ENCODE measurements at regions not wholly inside any gene's neighbourhood (a gene's known extent, or its start where the extent isn't known, plus 50 kb on each side); places are given as distances from the start of the nearest gene placed in this dataset.
"Not testable (repeated sequence)": the region's sequence is repeated elsewhere in the genome, so short reads cannot be mapped to it uniquely, and the experiment has no call there.

DNA sequence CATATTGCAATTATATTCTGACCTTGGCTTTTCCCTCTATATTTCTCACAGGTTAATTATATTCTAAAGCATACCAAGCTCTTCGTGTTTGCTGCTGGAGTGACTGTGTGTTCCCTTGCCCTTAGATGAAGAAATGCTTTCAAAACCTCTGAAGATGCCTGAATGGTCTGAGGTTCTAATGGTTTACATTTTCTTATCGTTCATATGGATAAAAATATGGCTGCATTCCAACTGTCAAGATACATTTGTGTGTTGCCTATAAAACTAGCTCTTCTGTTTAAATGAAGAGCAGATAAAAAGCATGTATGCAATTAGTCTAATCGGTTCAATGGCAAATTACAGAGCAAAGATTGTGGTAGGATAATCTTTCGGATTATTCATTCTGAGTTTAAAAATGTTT lies 68.4 kb upstream of the ANKRD10 start:
- Histone ChIP-seq H3K4me1 (no peaks in the 10 kb centered on the region), H3K36me3 (no peaks in the 10 kb centered on the region), H3K9me3 (no peaks in the 10 kb centered on the region), H3K4me3 (no peak overlapping the region), H3K27ac (no peak overlapping the region), H3K27me3 (peaks cover 11% of the 10 kb centered on the region)
- 35 to 49% methylated on average over 4 of the region's 4 CpGs for WGBS, 2 donors (ENCODE audit: low coverage in 1 of 2)
- TF ChIP-seq POLR2AphosphoS5 (IDR thresholded peaks at IDR 0.05): no peak
- no peak for TF ChIP-seq POLR2A (IDR thresholded peaks at IDR 0.05)
- no peak for TF ChIP-seq CTCF (IDR thresholded peaks at IDR 0.05)
- TF ChIP-seq EP300 (IDR thresholded peaks at IDR 0.05): no peak
- no peak for ATAC-seq

- TF ChIP-seq POLR2A (IDR thresholded peaks at IDR 0.05): no peak
- no peak for TF ChIP-seq POLR2AphosphoS5 (IDR thresholded peaks at IDR 0.05)
- TF ChIP-seq EP300 (IDR thresholded peaks at IDR 0.05): no peak
- TF ChIP-seq CTCF (IDR thresholded peaks at IDR 0.05): no peak
- H3K9me3 ChIP-seq: no peaks in the 10 kb centered on the region
- H3K27ac ChIP-seq: no peak overlapping the region
- peaks cover 11% of the 10 kb centered on the region for H3K27me3 ChIP-seq
- no peaks in the 10 kb centered on the region for H3K4me1 ChIP-seq
- no peak overlapping the region for H3K4me3 ChIP-seq
- no peak for ATAC-seq
- H3K36me3 ChIP-seq: no peaks in the 10 kb centered on the region
- 93 to 94% methylated on average over 4 of the region's 4 CpGs for WGBS, 2 donors (ENCODE audit: low coverage in 1 of 2)
These were observed 66.5 kb upstream of the ANKRD10 start for GRCh38 chr13:110981379-110981778.

- WGBS, 2 donors (ENCODE audit: low coverage in 1 of 2): 73% methylated on average over 2 of the region's 3 CpGs; no CpG with 5 or more reads in 1 of the 2 donors
- Histone ChIP-seq H3K27me3 (peaks cover 11% of the 10 kb centered on the region), H3K36me3 (no peaks in the 10 kb centered on the region), H3K9me3 (no peaks in the 10 kb centered on the region), H3K27ac (no peak overlapping the region), H3K4me3 (no peak overlapping the region), H3K4me1 (no peaks in the 10 kb centered on the region)
- ATAC-seq: no peak
- TF ChIP-seq EP300 (IDR thresholded peaks at IDR 0.05): no peak
These were observed 66.1 kb upstream of the ANKRD10 start for GRCh38 chr13:110980921-110981320.

GRCh38 chr13:110979149-110979548 lies 64.3 kb upstream of the ANKRD10 start:
- H3K4me3 ChIP-seq, H3K27ac ChIP-seq, H3K27me3 ChIP-seq, ATAC-seq, H3K4me1 ChIP-seq, H3K36me3 ChIP-seq, H3K9me3 ChIP-seq: not testable (repeated sequence)
- 88 to 90% methylated on average over 4 to 5 of the region's 5 CpGs for WGBS, 2 donors (ENCODE audit: low coverage in 1 of 2)

GRCh38 chr13:110978390-110978789 lies 63.5 kb upstream of the ANKRD10 start:
- Histone ChIP-seq H3K36me3 (no peaks in the 10 kb centered on the region), H3K27me3 (no peaks in the 10 kb centered on the region), H3K4me1 (no peaks in the 10 kb centered on the region), H3K4me3 (no peak overlapping the region), H3K9me3 (no peaks in the 10 kb centered on the region), H3K27ac (no peak overlapping the region)
- TF ChIP-seq POLR2A (IDR thresholded peaks at IDR 0.05) (no peak), EP300 (IDR thresholded peaks at IDR 0.05) (no peak), CTCF (IDR thresholded peaks at IDR 0.05) (no peak), POLR2AphosphoS5 (IDR thresholded peaks at IDR 0.05) (no peak)
- no peak for ATAC-seq

DNA sequence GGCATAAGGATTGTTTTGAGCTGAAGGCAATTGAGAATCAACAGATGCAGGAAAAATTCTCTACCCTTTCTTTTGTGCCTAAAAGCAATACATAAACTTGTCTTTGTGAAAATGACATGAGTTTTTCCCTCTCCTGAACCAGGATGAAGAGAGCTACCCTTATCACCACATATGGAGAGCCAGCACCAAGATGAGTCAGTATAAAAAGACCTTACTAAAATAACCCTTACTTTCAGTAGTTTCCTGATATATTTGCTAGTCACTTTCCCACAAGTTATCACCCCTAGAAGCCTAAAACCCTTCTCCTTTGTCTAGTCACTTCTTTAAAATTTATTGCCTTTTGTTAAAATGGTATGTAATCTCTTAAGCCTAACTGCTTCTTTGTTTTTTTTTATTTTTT lies 61.9 kb upstream of the ANKRD10 start:
- no peak overlapping the region for H3K27ac ChIP-seq
- no peak for ATAC-seq
- no peak overlapping the region for H3K4me3 ChIP-seq
- H3K36me3 ChIP-seq: no peaks in the 10 kb centered on the region
- no peaks in the 10 kb centered on the region for H3K27me3 ChIP-seq
- no peaks in the 10 kb centered on the region for H3K4me1 ChIP-seq
- TF ChIP-seq CTCF (IDR thresholded peaks at IDR 0.05) (no peak), EP300 (IDR thresholded peaks at IDR 0.05) (no peak), POLR2A (IDR thresholded peaks at IDR 0.05) (no peak), POLR2AphosphoS5 (IDR thresholded peaks at IDR 0.05) (no peak)
- no peaks in the 10 kb centered on the region for H3K9me3 ChIP-seq

Measured in gastroesophageal sphincter (tissue), 4 donors.